NOMO-1 (cell line): ENCODE measurements at regions not wholly inside any gene's neighbourhood (a gene's known extent, or its start where the extent isn't known, plus 50 kb on each side); places are given as distances from the start of the nearest gene placed in this dataset.
"Not testable (repeated sequence)": the region's sequence is repeated elsewhere in the genome, so short reads cannot be mapped to it uniquely, and the experiment has no call there.

Experiments
- DNase-seq, 2 experiments: peaks; one replicate each; lab custom pipeline; 2025; ENCODE audit not compliant: unreplicated experiment in 2 of 2; lab: John Stamatoyannopoulos, UW

GRCh38 chr2:35204881-35205280 is 1150.7 kb upstream of the CRIM1 start:
- no peak for DNase-seq

GRCh38 chr2:35204323-35204722 is 1151.3 kb upstream of the CRIM1 start:
- no peak for DNase-seq

GRCh38 chr2:35199298-35199697 is 1156.3 kb upstream of the CRIM1 start:
- DNase-seq = no peak

- DNase-seq = no peak
These were observed 1169.6 kb upstream of the CRIM1 start for GRCh38 chr2:35185861-35186412.

GRCh38 chr2:35184471-35184870 is 1171.1 kb upstream of the CRIM1 start:
- no peak for DNase-seq

GRCh38 chr2:35176726-35177125 is 1178.9 kb upstream of the CRIM1 start:
- not testable (repeated sequence) for DNase-seq

- no peak for DNase-seq
These were observed 1180.7 kb upstream of the CRIM1 start for GRCh38 chr2:35174845-35175244.

- DNase-seq = no peak
These were observed 1182.9 kb upstream of the CRIM1 start for GRCh38 chr2:35172687-35173086.

GRCh38 chr2:35168351-35168750 is 1187.2 kb upstream of the CRIM1 start:
- DNase-seq = no peak

- no peak for DNase-seq
These were observed 1191.6 kb upstream of the CRIM1 start for GRCh38 chr2:35163948-35164347.

GRCh38 chr2:35160871-35161270 is 1194.7 kb upstream of the CRIM1 start:
- DNase-seq = no peak

- DNase-seq = no peak
These were observed 1229.7 kb upstream of the CRIM1 start for GRCh38 chr2:35125871-35126270.

GRCh38 chr2:35125278-35125677 is 1230.3 kb upstream of the CRIM1 start:
- no peak for DNase-seq

GRCh38 chr2:35116151-35116550 is 1239.4 kb upstream of the CRIM1 start:
- DNase-seq = no peak

GRCh38 chr2:35114765-35115164 is 1240.8 kb upstream of the CRIM1 start:
- no peak for DNase-seq

GRCh38 chr2:35112367-35112766 is 1243.2 kb upstream of the CRIM1 start:
- not testable (repeated sequence) for DNase-seq

- DNase-seq = no peak
These were observed 1251.3 kb upstream of the CRIM1 start for GRCh38 chr2:35104309-35104708.

- no peak for DNase-seq
These were observed 1256.2 kb upstream of the CRIM1 start for GRCh38 chr2:35099342-35099741.

- no peak for DNase-seq
These were observed 1273.5 kb upstream of the CRIM1 start for GRCh38 chr2:35082072-35082471.

GRCh38 chr2:35081622-35082015 is 1274.0 kb upstream of the CRIM1 start:
- no peak for DNase-seq

GRCh38 chr2:35081001-35081621 is 1274.5 kb upstream of the CRIM1 start:
- DNase-seq = no peak

- DNase-seq = no peak
These were observed 1275.2 kb upstream of the CRIM1 start for GRCh38 chr2:35080231-35080910.
